ENCODE measurements at regions not wholly inside any gene's neighbourhood (a gene's known extent, or its start where the extent isn't known, plus 50 kb on each side); places are given as distances from the start of the nearest gene placed in this dataset.

GRCh38 chr17:51376739-51377138 is 116.4 kb downstream of the UTP18 start:
- TF ChIP-seq CTCF (tag by site-specific recombination; IDR thresholded peaks at IDR 0.05) (no peak), ZFP69B (tag by site-specific recombination; IDR thresholded peaks at IDR 0.05) (no peak), ZNF785 (tag by site-specific recombination; IDR thresholded peaks at IDR 0.05) (no peak), ZNF23 (tag by site-specific recombination; IDR thresholded peaks at IDR 0.05; ENCODE audit: borderline replicate concordance) (no peak), GFI1B (tag by site-specific recombination; IDR thresholded peaks at IDR 0.05) (no peak), ZNF274 (IDR thresholded peaks at IDR 0.05; ENCODE audit: low read length) (no peak), ZNF274 (tag by site-specific recombination; IDR thresholded peaks at IDR 0.05; ENCODE audit: borderline replicate concordance) (no peak), ZBTB7A (tag by site-specific recombination; IDR thresholded peaks at IDR 0.05; ENCODE audit: low read depth) (no peak), ZNF544 (tag by site-specific recombination; IDR thresholded peaks at IDR 0.05) (no peak), BCL6B (tag by site-specific recombination; IDR thresholded peaks at IDR 0.05) (no peak), ZNF777 (tag by site-specific recombination; IDR thresholded peaks at IDR 0.05; ENCODE audit: borderline replicate concordance) (no peak), ZNF707 (tag by site-specific recombination; IDR thresholded peaks at IDR 0.05) (no peak), ATF2 (tag by site-specific recombination; IDR thresholded peaks at IDR 0.05; ENCODE audit: low read depth) (no peak), ZNF133 (tag by site-specific recombination; IDR thresholded peaks at IDR 0.05) (no peak), ZNF335 (tag by site-specific recombination; conservative IDR thresholded peaks at IDR 0.05) (no peak)
